Mucosa of descending colon (tissue), 3 donors: ENCODE measurements at regions not wholly inside any gene's neighbourhood (a gene's known extent, or its start where the extent isn't known, plus 50 kb on each side); places are given as distances from the start of the nearest gene placed in this dataset.
A peak's percentile ranks its signal among the peaks of the same experiment; 100 is the strongest.
"Not testable (repeated sequence)": the region's sequence is repeated elsewhere in the genome, so short reads cannot be mapped to it uniquely, and the experiment has no call there.

ENCODE experiments used
- ATAC-seq: fragments of 200-7000 bp; cut with Tn5 transposase; one replicate; pipeline ENCODE4 v1.9.1; 2020; ENCODE audit warnings: mild to moderate bottlenecking, moderate library complexity
- DNase-seq, 3 donors: peaks; one replicate each; pipeline ENCODE4 v3.0.0-alpha.2; 2020
- H3K36me3 ChIP-seq: fragments of 200-600 bp; one replicate; pipeline ENCODE4 v1.8.0; 2021; ENCODE audit warnings: low read depth, mild to moderate bottlenecking
- H3K4me1 ChIP-seq: fragments of 200-600 bp; one replicate; pipeline ENCODE4 v1.8.0; 2021; ENCODE audit warnings: low read depth, mild to moderate bottlenecking
- H3K4me3 ChIP-seq: fragments of 200-600 bp; one replicate; pipeline ENCODE4 v1.8.0; 2021; ENCODE audit warnings: mild to moderate bottlenecking
- H3K9me3 ChIP-seq: fragments of 200-600 bp; one replicate; pipeline ENCODE4 v1.8.0; 2021; ENCODE audit warnings: mild to moderate bottlenecking
- CTCF ChIP-seq: fragments of 200-600 bp; IDR thresholded peaks from one replicate; pipeline ENCODE4 v1.8.0; 2022; ENCODE audit warnings: antibody characterized with exemption, mild to moderate bottlenecking
- intact Hi-C, 2 donors: fragments of 100-400 bp; cut with DNase I in 1 of 2; cut with micrococcal nuclease in 1 of 2; formaldehyde crosslinking; loops; one replicate each; pipeline versions ENCODE4 v1.11.0 to v1.11.1; 2022; cut with DNase I, micrococcal nuclease
- donor health status: DM: no; HTN: no; CAD: no; lungs with moderate emphysema.
- donor health status: DM: no; HTN: no; CAD: no.
- donor health status: DM: no; HTN: yes; CAD: no.

DNA sequence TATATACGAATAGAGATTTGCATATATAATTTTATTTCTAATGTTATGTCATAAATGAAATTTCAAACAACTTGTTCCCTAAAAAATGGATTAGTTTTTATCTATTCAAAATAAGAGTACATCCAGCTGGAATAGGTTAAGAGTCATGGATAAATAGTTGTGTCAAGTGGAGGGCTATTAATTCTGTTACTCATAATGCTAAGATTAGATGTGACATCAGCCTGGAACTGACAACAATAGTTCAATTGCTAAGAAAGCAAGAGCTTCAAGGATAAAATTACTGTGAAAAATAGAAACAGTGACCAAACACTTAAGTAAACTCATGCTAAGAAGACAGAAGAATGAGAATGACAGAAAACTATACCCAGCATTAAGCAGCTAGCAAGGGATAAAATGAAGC is 92.2 kb upstream of the CDH9 start:
- Histone ChIP-seq H3K9me3 (peaks cover 24% of the 10 kb centered on the region), H3K4me1 (no peaks in the 10 kb centered on the region), H3K36me3 (no peaks in the 10 kb centered on the region), H3K4me3 (no peak overlapping the region)
- DNase-seq (no peak), ATAC-seq (no peak)
- intact Hi-C loops = no loop called here
- no peak for TF ChIP-seq CTCF

- DNase-seq (no peak), ATAC-seq (no peak)
- no peak overlapping the region for H3K4me3 ChIP-seq
- H3K4me1 ChIP-seq = no peaks in the 10 kb centered on the region
- TF ChIP-seq CTCF = no peak
- intact Hi-C loops = no loop called here
- H3K9me3 ChIP-seq = peaks cover 28% of the 10 kb centered on the region
- no peaks in the 10 kb centered on the region for H3K36me3 ChIP-seq
Observed at GRCh38 chr5:27129926-27130325, 91.5 kb upstream of the CDH9 start.

DNA sequence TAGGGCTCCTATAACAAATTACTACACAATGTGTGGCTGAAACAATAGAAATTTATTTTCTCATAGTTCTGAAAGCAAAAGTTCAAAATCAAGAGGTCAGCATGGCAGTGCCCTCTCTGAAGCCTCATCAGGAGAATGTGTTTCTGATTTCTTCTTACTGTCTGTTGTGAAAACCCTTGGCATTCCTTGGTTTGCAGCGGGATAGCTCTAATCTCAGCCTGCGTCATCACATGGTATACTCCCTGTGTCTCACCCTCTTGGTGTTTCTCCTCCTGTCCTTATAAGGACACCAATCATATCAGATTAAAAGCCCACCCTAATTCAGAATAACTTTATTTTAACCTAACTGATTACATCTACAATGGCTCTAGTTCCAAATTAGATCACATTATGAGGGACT is 87.5 kb upstream of the CDH9 start:
- ATAC-seq (no peak), DNase-seq (no peak)
- intact Hi-C loops = no loop called here
- H3K4me1 ChIP-seq = no peaks in the 10 kb centered on the region
- TF ChIP-seq CTCF = no peak
- H3K9me3 ChIP-seq = peaks cover 41% of the 10 kb centered on the region
- H3K36me3 ChIP-seq = no peaks in the 10 kb centered on the region
- no peak overlapping the region for H3K4me3 ChIP-seq

DNA sequence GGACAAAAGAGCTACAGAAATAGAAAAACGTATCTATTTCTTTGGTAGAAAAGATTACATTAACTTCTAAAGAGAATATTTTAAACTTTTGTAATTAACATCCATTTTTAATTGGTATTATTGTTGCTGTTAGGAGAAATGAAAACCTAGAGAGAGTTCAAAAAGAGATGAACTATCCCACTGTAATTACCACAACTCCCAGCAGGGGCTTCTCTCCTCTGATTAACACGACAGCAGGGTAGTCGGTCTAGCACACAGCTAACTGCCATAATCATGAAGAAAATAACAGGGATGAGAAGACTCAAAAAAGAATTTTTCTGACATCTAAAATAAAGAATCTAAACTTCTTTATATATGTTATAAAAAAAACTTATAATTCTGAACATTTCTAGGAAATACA is 86.2 kb upstream of the CDH9 start:
- Histone ChIP-seq H3K9me3 (peaks cover 37% of the 10 kb centered on the region), H3K36me3 (no peaks in the 10 kb centered on the region), H3K4me1 (no peaks in the 10 kb centered on the region), H3K4me3 (no peak overlapping the region)
- no peak for TF ChIP-seq CTCF
- ATAC-seq (no peak), DNase-seq (no peak)
- intact Hi-C loops = no loop called here

DNA sequence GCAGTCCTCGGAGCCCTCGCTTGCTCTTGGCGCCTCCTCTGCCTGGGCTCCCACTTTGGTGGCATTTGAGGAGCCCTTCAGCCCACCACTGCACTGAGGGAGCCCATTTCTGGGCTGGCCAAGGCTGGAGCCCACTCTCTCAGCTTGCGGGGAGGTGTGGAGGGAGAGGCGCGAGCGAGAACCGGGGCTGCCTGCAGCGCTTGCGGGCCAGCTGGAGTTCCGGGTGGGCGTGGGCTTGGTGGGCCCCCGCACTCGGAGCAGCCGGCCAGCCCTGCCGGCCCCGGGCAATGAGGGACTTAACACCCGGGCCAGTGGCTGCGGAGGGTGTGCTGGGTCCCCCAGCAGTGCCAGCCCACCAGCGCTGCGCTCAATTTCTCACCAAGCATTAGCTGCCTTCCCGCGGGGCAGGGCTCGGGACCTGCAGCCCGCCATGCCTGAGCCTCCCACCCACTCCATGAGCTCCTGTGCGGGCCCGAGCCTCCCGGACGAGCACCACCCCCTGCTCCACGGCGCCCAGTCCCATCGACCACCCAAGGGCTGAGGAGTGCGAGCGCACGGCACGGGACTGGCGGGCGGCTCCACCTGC is 81.4 kb upstream of the CDH9 start:
- ATAC-seq, intact Hi-C loops, H3K4me3 ChIP-seq, H3K4me1 ChIP-seq, H3K36me3 ChIP-seq: not testable (repeated sequence)
- DNase-seq = peak in 1 of 3 donors; percentile 25
- H3K9me3 ChIP-seq = peaks cover 30% of the 10 kb centered on the region

GRCh38 chr5:27103486-27103885 is 65.1 kb upstream of the CDH9 start:
- Histone ChIP-seq H3K4me1 (no peaks in the 10 kb centered on the region), H3K4me3 (no peak overlapping the region), H3K36me3 (no peaks in the 10 kb centered on the region), H3K9me3 (peaks cover 28% of the 10 kb centered on the region)
- ATAC-seq (no peak), DNase-seq (no peak)
- intact Hi-C loops = no loop called here
- TF ChIP-seq CTCF = no peak

DNA sequence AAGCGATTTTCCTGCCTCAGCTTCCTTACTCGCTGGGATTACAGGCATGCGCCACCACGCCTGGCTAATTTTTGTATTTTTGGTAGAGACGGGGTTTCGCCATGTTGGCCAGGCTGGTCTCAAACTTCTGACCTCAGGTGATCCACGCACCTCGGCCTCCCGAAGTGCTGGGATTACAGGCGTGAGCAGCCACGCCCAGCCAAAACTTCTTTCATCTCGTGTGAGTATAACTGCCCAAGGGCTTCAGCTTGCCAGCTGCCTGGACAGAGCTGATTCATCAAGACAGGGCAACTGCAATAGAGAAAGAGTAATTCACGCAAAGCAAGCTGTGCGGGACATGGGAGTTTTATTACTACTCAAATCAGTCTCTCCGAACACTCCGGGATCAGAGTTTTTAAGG is 57.4 kb upstream of the CDH9 start:
- H3K36me3 ChIP-seq, H3K4me1 ChIP-seq, DNase-seq, H3K4me3 ChIP-seq, intact Hi-C loops, ATAC-seq: not testable (repeated sequence)
- H3K9me3 ChIP-seq = peaks cover 29% of the 10 kb centered on the region
